Keratinocyte (primary cell): ENCODE measurements at regions not wholly inside any gene's neighbourhood (a gene's known extent, or its start where the extent isn't known, plus 50 kb on each side); places are given as distances from the start of the nearest gene placed in this dataset.

ENCODE experiments used
- DNase-seq: peaks from one replicate; pipeline ENCODE4 v3.0.0-alpha.2; 2011; ENCODE audit warnings: low read depth, missing footprints, low spot score
- FAIRE-seq: peaks from 2 replicates; lab custom pipeline; 2011; peaks lifted over from hg19 to GRCh38; lab: Jason Lieb, UNC
- H2AFZ ChIP-seq: 2 replicates; pipeline ENCODE4 v1.6.0; 2012; ENCODE audit warnings: low read length, control low read depth, inconsistent platforms; ENCODE audit not compliant: control insufficient read depth
- H3K27ac ChIP-seq: 2 replicates; pipeline ENCODE4 v1.5.1; 2011; ENCODE audit warnings: low read length; ENCODE audit not compliant: control insufficient read depth, insufficient read depth
- H3K27me3 ChIP-seq: 3 replicates; pipeline ENCODE4 v1.6.0; 2011; ENCODE audit warnings: low read length; ENCODE audit not compliant: control insufficient read depth, insufficient read depth; ENCODE audit errors: extremely low read depth
- H3K36me3 ChIP-seq, 2 experiments: 2 replicates in 1 of 2; 3 replicates in 1 of 2; pipeline ENCODE4 v1.5.1; 2011; ENCODE audit warnings: low read length in 2 of 2, mild to moderate bottlenecking in 1 of 2; ENCODE audit not compliant: control insufficient read depth in 2 of 2, insufficient read depth in 2 of 2; ENCODE audit errors: extremely low read depth in 1 of 2
- H3K4me1 ChIP-seq: 3 replicates; pipeline ENCODE4 v1.5.1; 2011; ENCODE audit warnings: low read length; ENCODE audit not compliant: control insufficient read depth, insufficient read depth; ENCODE audit errors: extremely low read depth
- H3K4me2 ChIP-seq: 3 replicates; pipeline ENCODE4 v1.6.0; 2011; ENCODE audit warnings: low read depth, low read length; ENCODE audit not compliant: control insufficient read depth, insufficient read depth; ENCODE audit errors: extremely low read depth
- H3K4me3 ChIP-seq, 3 experiments: fragments of 200-600 bp in 1 of 3; sonication (generic) in 1 of 3; 2 replicates in 2 of 3; 3 replicates in 1 of 3; pipeline ENCODE4 v1.5.1; 2011 to 2016; ENCODE audit warnings: low read length in 3 of 3, mild to moderate bottlenecking in 3 of 3, control low read depth in 2 of 3, inconsistent platforms in 1 of 3, low read depth in 1 of 3, mixed read lengths in 1 of 3, mixed run types in 1 of 3, moderate library complexity in 1 of 3; ENCODE audit not compliant: control insufficient read depth in 2 of 3, insufficient read depth in 2 of 3; ENCODE audit errors: extremely low read depth in 1 of 3
- H3K79me2 ChIP-seq: 2 replicates; pipeline ENCODE4 v1.6.0; 2012; ENCODE audit warnings: low read length; ENCODE audit not compliant: control insufficient read depth, insufficient read depth
- H3K9ac ChIP-seq: 3 replicates; pipeline ENCODE4 v1.6.0; 2011; ENCODE audit warnings: low read length; ENCODE audit not compliant: control insufficient read depth, insufficient read depth; ENCODE audit errors: extremely low read depth
- H3K9me1 ChIP-seq: 3 replicates; pipeline ENCODE4 v1.6.0; 2011; ENCODE audit warnings: low read length; ENCODE audit not compliant: control insufficient read depth, insufficient read depth; ENCODE audit errors: extremely low read depth
- H3K9me3 ChIP-seq: 2 replicates; pipeline ENCODE4 v1.5.1; 2012; ENCODE audit warnings: low read depth, low read length; ENCODE audit not compliant: control insufficient read depth
- H4K20me1 ChIP-seq: 3 replicates; pipeline ENCODE4 v1.6.0; 2011; ENCODE audit warnings: low read length; ENCODE audit not compliant: control insufficient read depth, insufficient read depth; ENCODE audit errors: extremely low read depth
- EZH2 ChIP-seq: IDR thresholded peaks from one replicate; pipeline ENCODE4 v1.6.1; 2012; ENCODE audit warnings: inconsistent platforms, mild to moderate bottlenecking, low read length, moderate library complexity
- dilution Hi-C: fragments of 300-500 bp; cut with MboI; formaldehyde crosslinking; loops from one replicate; pipeline ENCODE4 v1.7.0; 2020; ENCODE audit warnings: low sequenced_read_pairs; ENCODE audit not compliant: extremely low pct_ligation_motif_present
- TF ChIP-seq, protein P1 (sequence below), 3 experiments: IDR thresholded peaks in 1 of 3; conservative IDR thresholded peaks in 1 of 3; optimal IDR thresholded peaks in 1 of 3; 2 replicates in 2 of 3; 3 replicates in 1 of 3; pipeline versions ENCODE3 to v1.5.1; 2011; ENCODE audit warnings: low read length in 3 of 3, mild to moderate bottlenecking in 3 of 3, moderate library complexity in 2 of 3, control low read depth in 1 of 3, inconsistent platforms in 1 of 3; ENCODE audit not compliant: insufficient read depth in 2 of 3; ENCODE audit errors: extremely low read depth in 1 of 3

DNA sequence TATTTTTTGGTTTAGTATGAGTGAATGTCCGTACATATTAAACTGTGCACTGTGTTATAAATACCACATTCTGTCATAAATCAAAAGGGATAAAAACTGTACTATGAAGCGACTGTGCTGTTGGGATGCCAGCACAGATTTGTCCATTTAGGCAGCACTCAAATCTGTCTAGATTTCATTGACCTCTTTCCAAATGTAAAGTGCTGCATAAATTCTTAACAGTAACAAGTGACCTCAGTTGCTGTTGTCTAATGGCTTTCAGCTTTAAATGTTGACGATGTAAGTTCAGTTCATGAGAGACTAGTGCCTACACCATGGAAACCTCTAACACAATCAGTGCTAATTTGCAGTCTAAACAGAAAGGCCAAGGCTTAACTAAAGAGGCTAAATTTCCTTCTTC, 531.4 kb upstream of the LMO3 start:
- Histone ChIP-seq H3K9ac (no peak overlapping the region), H3K4me1 (no peaks in the 10 kb centered on the region), H3K9me1 (no peaks in the 10 kb centered on the region), H2AFZ (no peak overlapping the region), H3K79me2 (no peaks in the 10 kb centered on the region), H3K27me3 (no peaks in the 10 kb centered on the region), H3K4me3 (no peak overlapping the region), H3K27ac (no peak overlapping the region), H4K20me1 (no peaks in the 10 kb centered on the region), H3K9me3 (no peaks in the 10 kb centered on the region), H3K36me3 (no peaks in the 10 kb centered on the region), H3K4me2 (no peak overlapping the region)
- dilution Hi-C loops: no loop called here
- DNase-seq: no peak
- TF ChIP-seq, protein P1, sequence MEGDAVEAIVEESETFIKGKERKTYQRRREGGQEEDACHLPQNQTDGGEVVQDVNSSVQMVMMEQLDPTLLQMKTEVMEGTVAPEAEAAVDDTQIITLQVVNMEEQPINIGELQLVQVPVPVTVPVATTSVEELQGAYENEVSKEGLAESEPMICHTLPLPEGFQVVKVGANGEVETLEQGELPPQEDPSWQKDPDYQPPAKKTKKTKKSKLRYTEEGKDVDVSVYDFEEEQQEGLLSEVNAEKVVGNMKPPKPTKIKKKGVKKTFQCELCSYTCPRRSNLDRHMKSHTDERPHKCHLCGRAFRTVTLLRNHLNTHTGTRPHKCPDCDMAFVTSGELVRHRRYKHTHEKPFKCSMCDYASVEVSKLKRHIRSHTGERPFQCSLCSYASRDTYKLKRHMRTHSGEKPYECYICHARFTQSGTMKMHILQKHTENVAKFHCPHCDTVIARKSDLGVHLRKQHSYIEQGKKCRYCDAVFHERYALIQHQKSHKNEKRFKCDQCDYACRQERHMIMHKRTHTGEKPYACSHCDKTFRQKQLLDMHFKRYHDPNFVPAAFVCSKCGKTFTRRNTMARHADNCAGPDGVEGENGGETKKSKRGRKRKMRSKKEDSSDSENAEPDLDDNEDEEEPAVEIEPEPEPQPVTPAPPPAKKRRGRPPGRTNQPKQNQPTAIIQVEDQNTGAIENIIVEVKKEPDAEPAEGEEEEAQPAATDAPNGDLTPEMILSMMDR (optimal IDR thresholded peaks at IDR 0.05 in 1 of 3, IDR thresholded peaks at IDR 0.05 in 1 of 3, conservative IDR thresholded peaks at IDR 0.05 in 1 of 3; ENCODE audit: extremely low read depth in 1 of 3, insufficient read depth in 2 of 3, low read length in 3 of 3): no peak
- no peak for TF ChIP-seq EZH2
- no peak for FAIRE-seq

GRCh38 chr12:17134315-17134714, 528.4 kb upstream of the LMO3 start:
- FAIRE-seq (no peak), DNase-seq (no peak)
- Histone ChIP-seq H3K9me1 (no peaks in the 10 kb centered on the region), H4K20me1 (no peaks in the 10 kb centered on the region), H3K4me3 (no peak overlapping the region), H3K27ac (no peak overlapping the region), H3K4me1 (no peaks in the 10 kb centered on the region), H2AFZ (no peak overlapping the region), H3K27me3 (no peaks in the 10 kb centered on the region), H3K9ac (no peak overlapping the region), H3K4me2 (no peak overlapping the region), H3K36me3 (no peaks in the 10 kb centered on the region), H3K79me2 (no peaks in the 10 kb centered on the region), H3K9me3 (no peaks in the 10 kb centered on the region)
- no peak for TF ChIP-seq EZH2
- TF ChIP-seq, protein P1 (optimal IDR thresholded peaks at IDR 0.05 in 1 of 3, IDR thresholded peaks at IDR 0.05 in 1 of 3, conservative IDR thresholded peaks at IDR 0.05 in 1 of 3; ENCODE audit: extremely low read depth in 1 of 3, insufficient read depth in 2 of 3, low read length in 3 of 3): no peak
- dilution Hi-C loops: no loop called here
